ENCODE measurements at regions not wholly inside any gene's neighbourhood (a gene's known extent, or its start where the extent isn't known, plus 50 kb on each side); places are given as distances from the start of the nearest gene placed in this dataset.

DNA sequence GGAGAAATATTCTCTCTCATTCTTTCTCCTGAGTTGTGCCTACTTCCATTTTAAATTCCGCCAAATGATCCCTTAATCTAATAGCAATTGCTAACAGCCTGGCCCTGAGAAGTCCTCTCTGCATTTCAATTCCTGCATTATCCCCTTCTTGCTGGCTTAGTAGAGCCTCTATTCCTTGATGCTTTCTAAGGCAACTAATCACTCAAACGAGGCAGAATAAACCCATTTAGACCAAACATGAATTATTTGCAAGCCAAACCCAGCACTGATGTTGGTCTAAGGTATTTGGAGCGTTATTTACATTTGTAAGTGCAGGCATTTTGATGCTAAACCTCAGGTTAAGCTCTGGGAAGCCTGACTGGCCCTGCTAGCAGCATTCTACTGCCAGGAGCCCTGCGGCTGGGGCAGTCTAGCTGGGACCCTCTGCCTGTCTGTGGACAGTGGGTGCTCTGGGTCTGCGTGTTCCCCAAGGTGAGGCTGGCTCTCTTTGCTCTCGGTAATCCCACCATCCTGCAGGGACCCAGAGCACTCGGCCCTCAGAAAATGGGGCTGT, 173.1 kb upstream of the HS6ST1 start:
- no peaks in the 10 kb centered on the region for H3K4me1 Mint-ChIP-seq (ENCODE audit: low read depth)
- CTCF ChIA-PET, result no interaction called here
- no peaks in the 10 kb centered on the region for H3K27me3 Mint-ChIP-seq (ENCODE audit: low read depth)
- H3K36me3 Mint-ChIP-seq (ENCODE audit: low read depth), result no peaks in the 10 kb centered on the region
- no peak for DNase-seq
- no peak overlapping the region for H3K27ac Mint-ChIP-seq
- no peaks in the 10 kb centered on the region for H3K9me3 Mint-ChIP-seq
- intact Hi-C loops (cut with micrococcal nuclease), result no loop called here
- H3K4me3 Mint-ChIP-seq, result no peak overlapping the region

- intact Hi-C loops (cut with micrococcal nuclease), result no loop called here
- peaks cover 2% of the 10 kb centered on the region for H3K27me3 Mint-ChIP-seq (ENCODE audit: low read depth)
- DNase-seq, result no peak
- no peak overlapping the region for H3K27ac Mint-ChIP-seq
- no peak overlapping the region for H3K4me3 Mint-ChIP-seq
- CTCF ChIA-PET, result no interaction called here
- H3K36me3 Mint-ChIP-seq (ENCODE audit: low read depth), result no peaks in the 10 kb centered on the region
- no peaks in the 10 kb centered on the region for H3K9me3 Mint-ChIP-seq
- no peaks in the 10 kb centered on the region for H3K4me1 Mint-ChIP-seq (ENCODE audit: low read depth)
Observed at GRCh38 chr2:128492966-128493811, 174.5 kb upstream of the HS6ST1 start.

DNA sequence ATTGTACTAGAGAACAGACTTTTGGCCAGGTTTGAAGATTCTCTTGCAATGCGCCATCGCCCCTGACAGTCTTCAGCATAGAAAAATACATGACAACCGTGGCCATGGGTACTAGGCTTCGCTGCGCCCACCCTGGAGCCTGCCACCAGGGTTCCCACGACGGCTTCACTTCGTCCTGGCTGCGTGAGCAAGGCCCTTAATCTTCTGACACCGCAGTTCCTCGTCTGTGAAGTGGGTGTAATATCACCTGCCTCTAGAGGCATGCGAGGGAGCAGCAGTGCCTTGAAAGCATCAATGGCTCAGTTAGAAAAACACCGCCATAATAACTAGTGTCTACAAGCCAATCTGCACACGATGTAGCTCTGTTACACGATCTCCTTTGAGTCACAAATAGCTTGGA, 175.2 kb upstream of the HS6ST1 start:
- peaks cover 2% of the 10 kb centered on the region for H3K27me3 Mint-ChIP-seq (ENCODE audit: low read depth)
- CTCF ChIA-PET, result no interaction called here
- DNase-seq, result no peak
- no peaks in the 10 kb centered on the region for H3K4me1 Mint-ChIP-seq (ENCODE audit: low read depth)
- no peaks in the 10 kb centered on the region for H3K9me3 Mint-ChIP-seq
- H3K36me3 Mint-ChIP-seq (ENCODE audit: low read depth), result no peaks in the 10 kb centered on the region
- no peak overlapping the region for H3K4me3 Mint-ChIP-seq
- intact Hi-C loops (cut with micrococcal nuclease), result no loop called here
- no peak overlapping the region for H3K27ac Mint-ChIP-seq

DNA sequence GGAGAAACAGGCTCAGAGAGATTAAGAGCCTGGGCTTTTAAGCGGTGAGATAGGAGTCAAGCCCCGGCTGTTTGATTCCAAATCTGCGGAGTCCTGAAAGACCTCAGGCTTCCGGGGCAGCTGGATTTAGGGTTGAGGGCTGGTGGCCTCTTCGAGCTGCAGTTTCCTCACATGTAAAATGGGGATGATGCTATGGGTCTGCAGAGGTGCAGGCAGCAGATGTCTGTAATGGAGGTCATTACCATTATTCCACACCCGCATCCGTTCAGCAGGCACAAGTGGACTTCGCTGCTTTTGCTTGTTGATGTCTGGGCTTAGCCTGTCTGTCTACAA, 175.6 kb upstream of the HS6ST1 start:
- H3K27ac Mint-ChIP-seq, result no peak overlapping the region
- DNase-seq, result no peak
- CTCF ChIA-PET, result no interaction called here
- no peaks in the 10 kb centered on the region for H3K36me3 Mint-ChIP-seq (ENCODE audit: low read depth)
- no peak overlapping the region for H3K4me3 Mint-ChIP-seq
- no peaks in the 10 kb centered on the region for H3K4me1 Mint-ChIP-seq (ENCODE audit: low read depth)
- H3K27me3 Mint-ChIP-seq (ENCODE audit: low read depth), result peaks cover 2% of the 10 kb centered on the region
- H3K9me3 Mint-ChIP-seq, result no peaks in the 10 kb centered on the region
- intact Hi-C loops (cut with micrococcal nuclease), result no loop called here

GRCh38 chr2:128494640-128495321, 176.1 kb upstream of the HS6ST1 start:
- no peaks in the 10 kb centered on the region for H3K9me3 Mint-ChIP-seq
- intact Hi-C loops (cut with micrococcal nuclease), result no loop called here

DNA sequence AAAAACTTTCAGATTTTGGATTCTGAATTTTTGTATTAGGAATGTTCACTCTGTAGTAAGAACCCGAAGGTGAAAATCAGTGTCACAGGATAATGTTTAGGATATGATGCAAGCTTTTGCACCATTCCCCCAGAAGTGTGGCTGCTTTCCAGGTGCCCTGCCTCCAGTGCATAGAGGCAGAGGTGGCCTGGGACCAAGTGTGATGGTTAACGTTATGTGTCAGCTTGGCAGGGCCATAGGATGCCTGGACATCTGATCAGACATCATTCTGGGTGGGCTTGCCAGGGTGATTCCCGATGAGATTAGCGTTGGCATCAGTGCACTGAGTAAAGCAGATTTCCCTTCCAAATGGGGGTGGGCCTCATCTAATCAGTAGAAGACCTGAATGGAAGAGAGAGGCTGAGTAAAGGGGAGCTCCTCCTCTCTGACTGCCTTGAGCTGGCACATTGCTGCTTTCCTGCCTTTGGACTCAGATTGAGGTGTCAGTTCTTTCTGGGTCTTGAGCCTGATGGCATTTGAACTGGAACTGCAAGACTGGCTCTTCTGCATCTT, 177.4 kb upstream of the HS6ST1 start:
- CTCF ChIA-PET, result no interaction called here
- Mint-ChIP-seq H3K4me1 (ENCODE audit: low read depth) (no peaks in the 10 kb centered on the region), H3K27me3 (ENCODE audit: low read depth) (peaks cover 2% of the 10 kb centered on the region), H3K36me3 (ENCODE audit: low read depth) (no peaks in the 10 kb centered on the region), H3K9me3 (no peaks in the 10 kb centered on the region), H3K27ac (no peak overlapping the region), H3K4me3 (no peak overlapping the region)
- DNase-seq, result no peak
- intact Hi-C loops (cut with micrococcal nuclease), result no loop called here

More at GRCh38 chr2:128494640-128495321, 176.1 kb upstream of the HS6ST1 start:
- DNase-seq, result no peak
- H3K27ac Mint-ChIP-seq, result no peak overlapping the region
- no peaks in the 10 kb centered on the region for H3K4me1 Mint-ChIP-seq (ENCODE audit: low read depth)
- CTCF ChIA-PET, result no interaction called here
- no peaks in the 10 kb centered on the region for H3K36me3 Mint-ChIP-seq (ENCODE audit: low read depth)
- peaks cover 2% of the 10 kb centered on the region for H3K27me3 Mint-ChIP-seq (ENCODE audit: low read depth)
- H3K4me3 Mint-ChIP-seq, result no peak overlapping the region

GRCh38 chr2:128496700-128497099, 178.0 kb upstream of the HS6ST1 start:
- intact Hi-C loops (cut with micrococcal nuclease), result no loop called here
- no peaks in the 10 kb centered on the region for H3K4me1 Mint-ChIP-seq (ENCODE audit: low read depth)
- H3K27me3 Mint-ChIP-seq (ENCODE audit: low read depth), result peaks cover 2% of the 10 kb centered on the region
- no peak overlapping the region for H3K4me3 Mint-ChIP-seq
- CTCF ChIA-PET, result no interaction called here
- H3K9me3 Mint-ChIP-seq, result no peaks in the 10 kb centered on the region
- H3K27ac Mint-ChIP-seq, result no peak overlapping the region
- H3K36me3 Mint-ChIP-seq (ENCODE audit: low read depth), result no peaks in the 10 kb centered on the region
- DNase-seq, result no peak

- CTCF ChIA-PET, result no interaction called here
- Mint-ChIP-seq H3K4me1 (ENCODE audit: low read depth) (no peaks in the 10 kb centered on the region), H3K27ac (no peak overlapping the region), H3K36me3 (ENCODE audit: low read depth) (no peaks in the 10 kb centered on the region), H3K27me3 (ENCODE audit: low read depth) (peaks cover 2% of the 10 kb centered on the region), H3K9me3 (no peaks in the 10 kb centered on the region), H3K4me3 (no peak overlapping the region)
- intact Hi-C loops (cut with micrococcal nuclease), result no loop called here
- DNase-seq, result no peak
Observed at GRCh38 chr2:128497461-128497860, 178.8 kb upstream of the HS6ST1 start.

DNA sequence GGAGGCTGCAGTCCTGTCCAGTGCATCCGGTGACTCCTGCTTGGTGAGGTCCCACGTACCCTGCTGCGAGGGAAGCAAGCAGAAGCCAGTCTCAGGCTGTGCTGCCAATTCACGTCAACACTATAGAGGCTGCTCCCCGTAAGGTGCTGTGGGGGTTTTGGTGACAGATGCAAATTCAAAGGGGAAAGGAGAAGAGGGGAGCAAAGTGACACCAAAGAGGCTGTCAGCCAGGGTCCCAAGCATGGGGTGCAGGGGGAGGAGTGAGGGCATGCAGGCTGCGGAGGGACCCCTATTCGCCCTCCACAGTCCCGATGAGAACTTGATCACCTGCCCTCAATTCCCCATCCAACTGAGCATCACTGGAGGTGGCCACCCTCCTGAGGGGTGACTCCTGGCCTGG, 179.4 kb upstream of the HS6ST1 start:
- H3K36me3 Mint-ChIP-seq (ENCODE audit: low read depth), result no peaks in the 10 kb centered on the region
- no peak overlapping the region for H3K4me3 Mint-ChIP-seq
- CTCF ChIA-PET, result no interaction called here
- no peak overlapping the region for H3K27ac Mint-ChIP-seq
- H3K27me3 Mint-ChIP-seq (ENCODE audit: low read depth), result peaks cover 2% of the 10 kb centered on the region
- no peak for DNase-seq
- no peaks in the 10 kb centered on the region for H3K9me3 Mint-ChIP-seq
- H3K4me1 Mint-ChIP-seq (ENCODE audit: low read depth), result no peaks in the 10 kb centered on the region
- intact Hi-C loops (cut with micrococcal nuclease), result no loop called here

DNA sequence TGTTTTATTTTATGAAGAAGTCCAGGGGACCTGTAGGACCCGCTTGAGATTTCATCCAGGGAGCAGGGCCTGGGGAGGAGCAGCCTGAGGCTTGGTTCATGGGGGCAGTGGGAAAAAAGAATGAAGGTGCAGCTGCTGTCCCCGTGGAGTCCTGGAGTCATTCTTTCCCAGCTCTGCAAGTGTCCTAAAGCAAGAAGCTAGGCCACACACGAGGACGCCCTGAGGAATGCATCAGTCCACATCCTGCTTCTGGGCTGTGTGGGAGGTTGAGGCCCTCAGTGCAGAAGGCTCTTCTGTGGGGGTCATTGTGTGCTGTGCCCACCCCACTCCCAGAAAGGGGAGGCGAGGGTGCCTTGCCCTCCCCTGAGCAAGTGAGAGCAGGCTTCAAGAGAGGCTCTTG, 179.9 kb upstream of the HS6ST1 start:
- H3K27ac Mint-ChIP-seq, result no peak overlapping the region
- peaks cover 2% of the 10 kb centered on the region for H3K27me3 Mint-ChIP-seq (ENCODE audit: low read depth)
- H3K9me3 Mint-ChIP-seq, result no peaks in the 10 kb centered on the region
- intact Hi-C loops (cut with micrococcal nuclease), result no loop called here
- H3K4me1 Mint-ChIP-seq (ENCODE audit: low read depth), result no peaks in the 10 kb centered on the region
- CTCF ChIA-PET, result no interaction called here
- no peaks in the 10 kb centered on the region for H3K36me3 Mint-ChIP-seq (ENCODE audit: low read depth)
- H3K4me3 Mint-ChIP-seq, result no peak overlapping the region
- no peak for DNase-seq

GRCh38 chr2:128499367-128500137, 180.9 kb upstream of the HS6ST1 start:
- intact Hi-C loops (cut with micrococcal nuclease), result no loop called here
- Mint-ChIP-seq H3K36me3 (ENCODE audit: low read depth) (no peaks in the 10 kb centered on the region), H3K27me3 (ENCODE audit: low read depth) (peaks cover 2% of the 10 kb centered on the region), H3K4me3 (no peak overlapping the region), H3K27ac (no peak overlapping the region), H3K4me1 (ENCODE audit: low read depth) (no peaks in the 10 kb centered on the region), H3K9me3 (no peaks in the 10 kb centered on the region)
- CTCF ChIA-PET, result no interaction called here
- DNase-seq, result no peak

- H3K27ac Mint-ChIP-seq, result no peak overlapping the region
- no peak for DNase-seq
- peaks cover 5% of the 10 kb centered on the region for H3K27me3 Mint-ChIP-seq (ENCODE audit: low read depth)
- CTCF ChIA-PET, result no interaction called here
- intact Hi-C loops (cut with micrococcal nuclease), result no loop called here
- H3K36me3 Mint-ChIP-seq (ENCODE audit: low read depth), result no peaks in the 10 kb centered on the region
- no peak overlapping the region for H3K4me3 Mint-ChIP-seq
- H3K9me3 Mint-ChIP-seq, result no peaks in the 10 kb centered on the region
- H3K4me1 Mint-ChIP-seq (ENCODE audit: low read depth), result no peaks in the 10 kb centered on the region
Observed at GRCh38 chr2:128500138-128500800, 181.6 kb upstream of the HS6ST1 start.

Data from activated naive CD4-positive, alpha-beta T cell treated with anti-CD3 and anti-CD28 coated beads for 36 hours (primary cell).